ENCODE measurements at regions not wholly inside any gene's neighbourhood (a gene's known extent, or its start where the extent isn't known, plus 50 kb on each side); places are given as distances from the start of the nearest gene placed in this dataset.

GRCh38 chr4:27915822-27916221, 1055.2 kb downstream of the STIM2 start:
- Mint-ChIP-seq H3K27ac (no peak overlapping the region), H3K27me3 (no peaks in the 10 kb centered on the region), H3K4me1 (ENCODE audit: unreplicated experiment) (no peaks in the 10 kb centered on the region), H3K4me3 (no peak overlapping the region), H3K36me3 (no peaks in the 10 kb centered on the region), H3K9me3 (no peaks in the 10 kb centered on the region)
- DNase-seq (ENCODE audit: extremely low spot score, unreplicated experiment), result no peak
- TF ChIP-seq CTCF (conservative IDR thresholded peaks at IDR 0.05), result no peak

GRCh38 chr4:27916452-27917184, 1056.0 kb downstream of the STIM2 start:
- no peak overlapping the region for H3K4me3 Mint-ChIP-seq
- DNase-seq (ENCODE audit: extremely low spot score, unreplicated experiment), result no peak
- no peaks in the 10 kb centered on the region for H3K4me1 Mint-ChIP-seq (ENCODE audit: unreplicated experiment)
- no peaks in the 10 kb centered on the region for H3K36me3 Mint-ChIP-seq
- no peak overlapping the region for H3K27ac Mint-ChIP-seq
- TF ChIP-seq CTCF (conservative IDR thresholded peaks at IDR 0.05), result no peak
- H3K27me3 Mint-ChIP-seq, result no peaks in the 10 kb centered on the region
- no peaks in the 10 kb centered on the region for H3K9me3 Mint-ChIP-seq

GRCh38 chr4:27917381-27917780, 1056.7 kb downstream of the STIM2 start:
- H3K9me3 Mint-ChIP-seq, result no peaks in the 10 kb centered on the region
- no peak for TF ChIP-seq CTCF (conservative IDR thresholded peaks at IDR 0.05)
- H3K4me3 Mint-ChIP-seq, result no peak overlapping the region

GRCh38 chr4:27921231-27921630, 1060.6 kb downstream of the STIM2 start:
- H3K4me3 Mint-ChIP-seq, result no peak overlapping the region
- no peak overlapping the region for H3K27ac Mint-ChIP-seq
- no peaks in the 10 kb centered on the region for H3K36me3 Mint-ChIP-seq
- no peaks in the 10 kb centered on the region for H3K9me3 Mint-ChIP-seq
- DNase-seq (ENCODE audit: extremely low spot score, unreplicated experiment), result no peak
- TF ChIP-seq CTCF (conservative IDR thresholded peaks at IDR 0.05), result no peak
- no peaks in the 10 kb centered on the region for H3K4me1 Mint-ChIP-seq (ENCODE audit: unreplicated experiment)
- H3K27me3 Mint-ChIP-seq, result no peaks in the 10 kb centered on the region

More at GRCh38 chr4:27917381-27917780, 1056.7 kb downstream of the STIM2 start:
- DNase-seq (ENCODE audit: extremely low spot score, unreplicated experiment), result no peak
- H3K4me1 Mint-ChIP-seq (ENCODE audit: unreplicated experiment), result no peaks in the 10 kb centered on the region
- no peaks in the 10 kb centered on the region for H3K36me3 Mint-ChIP-seq
- H3K27ac Mint-ChIP-seq, result no peak overlapping the region
- H3K27me3 Mint-ChIP-seq, result no peaks in the 10 kb centered on the region

- no peaks in the 10 kb centered on the region for H3K9me3 Mint-ChIP-seq
- DNase-seq (ENCODE audit: extremely low spot score, unreplicated experiment), result no peak
- H3K27ac Mint-ChIP-seq, result no peak overlapping the region
- no peak for TF ChIP-seq CTCF (conservative IDR thresholded peaks at IDR 0.05)
- no peaks in the 10 kb centered on the region for H3K36me3 Mint-ChIP-seq
- H3K4me3 Mint-ChIP-seq, result no peak overlapping the region
- H3K27me3 Mint-ChIP-seq, result no peaks in the 10 kb centered on the region
- no peaks in the 10 kb centered on the region for H3K4me1 Mint-ChIP-seq (ENCODE audit: unreplicated experiment)
These were observed 1068.3 kb downstream of the STIM2 start for GRCh38 chr4:27928761-27929540.

All from type B pancreatic cell (in vitro differentiated cells).